ENCODE measurements at regions not wholly inside any gene's neighbourhood (a gene's known extent, or its start where the extent isn't known, plus 50 kb on each side); places are given as distances from the start of the nearest gene placed in this dataset.
"Not testable (repeated sequence)": the region's sequence is repeated elsewhere in the genome, so short reads cannot be mapped to it uniquely, and the experiment has no call there.

DNA sequence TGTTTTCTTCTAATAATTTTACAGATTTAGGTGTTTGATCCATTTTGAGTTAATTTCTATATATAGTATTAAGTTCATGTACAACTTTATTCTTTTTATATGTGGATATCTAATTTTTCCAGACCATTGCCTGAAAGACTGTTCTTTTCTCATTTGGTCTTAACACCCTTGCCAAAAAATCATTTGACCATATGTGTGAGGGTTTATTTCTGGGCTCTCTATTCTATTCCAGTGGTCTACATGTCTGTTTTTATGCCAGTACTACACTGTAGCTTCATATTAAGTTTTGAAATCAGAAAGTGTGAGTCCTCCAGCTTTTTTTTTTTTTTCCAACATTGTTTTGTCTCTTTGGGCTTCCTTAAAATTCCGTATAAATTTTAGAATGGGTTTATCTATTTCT lies 554.1 kb downstream of the KCNH5 start:
- WGBS, 2 donors, result 42 to 77% methylated on average over 1 of the region's 1 CpG
- no peak for FAIRE-seq

DNA sequence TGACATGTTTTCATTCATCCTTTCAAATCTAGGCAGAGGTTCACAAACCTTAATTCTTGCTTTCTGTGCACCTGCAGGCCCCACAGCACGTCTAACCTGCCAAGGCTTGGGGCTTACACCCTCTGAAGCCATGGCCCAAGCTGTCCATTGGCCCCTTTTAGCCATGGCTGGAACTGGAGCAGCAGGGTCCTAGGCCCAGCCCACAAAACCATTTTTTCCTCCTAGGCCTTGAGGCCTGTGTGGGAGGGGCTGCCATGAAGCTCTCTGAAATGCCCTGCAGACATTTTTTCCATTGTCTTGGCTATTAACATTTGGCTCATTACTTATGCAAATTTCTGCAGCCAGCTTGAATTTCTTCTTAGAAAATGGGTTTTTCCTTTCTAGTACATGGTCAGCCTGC lies 547.5 kb downstream of the KCNH5 start:
- 32 to 56% methylated on average over 1 of the region's 1 CpG for WGBS, 2 donors
- no peaks in the 10 kb centered on the region for H3K9me3 ChIP-seq
- intact Hi-C loops (cut with DNase I), result no loop called here
- FAIRE-seq (no peak), DNase-seq (no peak), ATAC-seq (no peak)
- H3K4me1 ChIP-seq, result no peaks in the 10 kb centered on the region
- TF ChIP-seq, protein P1, sequence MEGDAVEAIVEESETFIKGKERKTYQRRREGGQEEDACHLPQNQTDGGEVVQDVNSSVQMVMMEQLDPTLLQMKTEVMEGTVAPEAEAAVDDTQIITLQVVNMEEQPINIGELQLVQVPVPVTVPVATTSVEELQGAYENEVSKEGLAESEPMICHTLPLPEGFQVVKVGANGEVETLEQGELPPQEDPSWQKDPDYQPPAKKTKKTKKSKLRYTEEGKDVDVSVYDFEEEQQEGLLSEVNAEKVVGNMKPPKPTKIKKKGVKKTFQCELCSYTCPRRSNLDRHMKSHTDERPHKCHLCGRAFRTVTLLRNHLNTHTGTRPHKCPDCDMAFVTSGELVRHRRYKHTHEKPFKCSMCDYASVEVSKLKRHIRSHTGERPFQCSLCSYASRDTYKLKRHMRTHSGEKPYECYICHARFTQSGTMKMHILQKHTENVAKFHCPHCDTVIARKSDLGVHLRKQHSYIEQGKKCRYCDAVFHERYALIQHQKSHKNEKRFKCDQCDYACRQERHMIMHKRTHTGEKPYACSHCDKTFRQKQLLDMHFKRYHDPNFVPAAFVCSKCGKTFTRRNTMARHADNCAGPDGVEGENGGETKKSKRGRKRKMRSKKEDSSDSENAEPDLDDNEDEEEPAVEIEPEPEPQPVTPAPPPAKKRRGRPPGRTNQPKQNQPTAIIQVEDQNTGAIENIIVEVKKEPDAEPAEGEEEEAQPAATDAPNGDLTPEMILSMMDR (IDR thresholded peaks at IDR 0.05), result no peak
- H3K36me3 ChIP-seq, result no peaks in the 10 kb centered on the region
- no peaks in the 10 kb centered on the region for H3K27me3 ChIP-seq
- H3K27ac ChIP-seq, result no peak overlapping the region
- no peak overlapping the region for H3K4me3 ChIP-seq

More for the DNA sequence above, 554.1 kb downstream of the KCNH5 start:
- no peaks in the 10 kb centered on the region for H3K36me3 ChIP-seq
- H3K9me3 ChIP-seq, result no peaks in the 10 kb centered on the region
- TF ChIP-seq, protein P1 (IDR thresholded peaks at IDR 0.05), result no peak
- intact Hi-C loops (cut with DNase I), result no loop called here
- DNase-seq, result no peak
- H3K27me3 ChIP-seq, result no peaks in the 10 kb centered on the region
- no peak overlapping the region for H3K27ac ChIP-seq
- H3K4me3 ChIP-seq, result no peak overlapping the region
- ATAC-seq, result no peak
- H3K4me1 ChIP-seq, result no peaks in the 10 kb centered on the region

DNA sequence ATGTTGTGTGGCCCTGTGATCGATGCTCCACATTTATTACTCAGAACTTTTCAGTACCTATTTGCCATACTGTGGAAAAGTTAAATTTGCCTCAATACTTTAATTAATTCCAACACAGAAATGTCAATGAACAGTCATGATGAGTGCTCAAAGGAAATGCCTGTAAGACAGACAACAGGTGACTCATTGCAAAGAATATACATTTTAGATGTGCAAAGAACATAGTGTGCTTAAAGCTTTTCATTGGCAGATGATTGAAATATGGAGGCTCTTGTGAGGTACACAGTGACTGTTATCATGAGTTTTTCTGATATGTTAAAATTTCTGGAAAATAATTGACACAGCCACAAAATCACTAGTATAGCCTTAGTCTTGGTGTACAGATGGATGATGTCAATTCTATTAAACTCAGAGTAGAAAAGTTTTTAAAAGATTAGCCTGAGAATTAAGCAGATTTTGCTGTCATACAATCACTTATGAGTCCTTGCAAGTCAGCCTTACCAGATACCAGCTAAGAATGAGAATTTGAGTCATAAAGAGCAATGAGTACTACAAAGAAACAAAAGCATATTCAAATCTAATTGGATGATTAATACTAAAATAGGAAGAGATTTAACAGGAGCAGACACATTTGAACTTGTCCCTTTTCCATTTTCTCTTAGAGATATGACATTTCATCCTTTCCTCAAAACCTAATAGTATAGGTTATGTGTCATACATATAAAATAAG lies 544.1 kb downstream of the KCNH5 start:
- Histone ChIP-seq H3K4me3 (no peak overlapping the region), H3K4me1 (no peaks in the 10 kb centered on the region), H3K27ac (no peak overlapping the region), H3K9me3 (no peaks in the 10 kb centered on the region), H3K36me3 (no peaks in the 10 kb centered on the region), H3K27me3 (peaks cover 0 to 5% (median 0%) of the 10 kb centered on the region in 4 donors)
- TF ChIP-seq, protein P1 (IDR thresholded peaks at IDR 0.05), result no peak
- 82 to 91% methylated on average over 1 of the region's 1 CpG for WGBS, 2 donors
- intact Hi-C loops (cut with DNase I), result no loop called here
- ATAC-seq, result no peak
- no peak for DNase-seq
- no peak for FAIRE-seq

DNA sequence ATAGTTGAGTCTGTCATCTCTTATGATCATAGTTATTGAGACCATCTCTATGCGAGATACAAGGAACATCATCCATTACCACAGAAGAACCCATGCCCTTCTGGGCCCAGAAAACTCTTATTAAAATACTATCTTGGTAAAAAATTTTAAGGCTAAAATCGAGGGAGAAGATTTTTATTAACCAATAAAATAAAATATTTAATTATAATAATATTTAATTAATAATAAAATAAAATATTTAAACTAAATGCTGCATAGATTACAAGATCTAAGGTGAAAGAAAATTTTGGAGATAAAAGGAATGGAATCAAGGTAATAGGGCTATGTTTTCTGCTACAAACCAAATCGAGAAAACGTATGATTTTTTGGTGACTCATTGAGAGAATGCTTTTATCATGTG lies 540.2 kb downstream of the KCNH5 start:
- TF ChIP-seq, protein P1 (IDR thresholded peaks at IDR 0.05), result no peak
- Histone ChIP-seq H3K9me3 (no peaks in the 10 kb centered on the region), H3K27me3 (peaks cover 0 to 6% (median 0%) of the 10 kb centered on the region in 4 donors), H3K27ac (no peak overlapping the region), H3K4me3 (no peak overlapping the region), H3K36me3 (no peaks in the 10 kb centered on the region), H3K4me1 (no peaks in the 10 kb centered on the region)
- intact Hi-C loops (cut with DNase I), result no loop called here
- WGBS, 2 donors, result 66 to 79% methylated on average over 4 of the region's 4 CpGs
- no peak for ATAC-seq
- FAIRE-seq, result no peak
- no peak for DNase-seq

DNA sequence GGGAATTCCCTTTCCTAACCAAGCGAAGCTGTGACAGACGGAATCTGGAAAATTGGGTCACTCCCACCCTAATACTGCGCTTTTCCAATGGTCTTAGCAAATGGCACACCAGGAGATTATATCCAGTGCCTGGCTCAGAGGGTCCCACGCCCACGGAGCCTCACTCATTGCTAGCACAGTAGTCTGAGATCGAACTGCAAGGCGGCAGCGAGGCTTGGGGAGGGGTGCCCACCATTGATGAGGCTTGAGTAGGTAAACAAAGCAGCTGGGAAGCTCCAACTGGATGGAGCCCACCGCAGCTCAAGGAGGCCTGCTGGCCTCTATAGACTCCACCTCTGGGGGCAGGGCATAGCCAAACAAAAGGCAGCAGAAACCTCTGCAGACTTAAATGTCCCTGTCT lies 523.9 kb downstream of the KCNH5 start:
- H3K4me3 ChIP-seq; H3K9me3 ChIP-seq; FAIRE-seq; intact Hi-C loops (cut with DNase I); H3K36me3 ChIP-seq; H3K4me1 ChIP-seq; ATAC-seq; H3K27ac ChIP-seq; H3K27me3 ChIP-seq: not testable (repeated sequence)
- 78 to 87% methylated on average over 9 of the region's 9 CpGs for WGBS, 2 donors
- peak in 1 of 6 donors; percentile 23 for DNase-seq
